ENCODE measurements at regions not wholly inside any gene's neighbourhood (a gene's known extent, or its start where the extent isn't known, plus 50 kb on each side); places are given as distances from the start of the nearest gene placed in this dataset.

DNA sequence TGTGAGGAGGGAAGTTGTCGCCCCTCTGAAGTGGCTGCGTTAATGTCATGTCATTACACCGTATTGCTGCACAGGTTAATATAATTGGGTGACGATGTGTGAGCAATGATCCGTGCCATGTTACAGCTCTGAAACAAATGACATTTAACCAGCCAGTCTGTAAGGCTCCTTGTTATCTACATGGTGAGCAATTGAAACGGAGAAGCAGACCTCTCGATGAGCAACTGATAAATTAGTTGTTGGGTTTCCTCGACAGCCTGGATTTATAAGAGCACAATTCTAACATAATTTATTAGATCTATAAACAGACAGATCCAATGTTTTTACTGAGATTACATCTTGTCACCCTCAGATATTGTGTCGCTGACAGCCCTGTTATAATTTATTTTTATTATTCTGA lies 49.9 kb upstream of the MAFB start:
- DNase-seq (ENCODE audit: low spot score): no peak

DNA sequence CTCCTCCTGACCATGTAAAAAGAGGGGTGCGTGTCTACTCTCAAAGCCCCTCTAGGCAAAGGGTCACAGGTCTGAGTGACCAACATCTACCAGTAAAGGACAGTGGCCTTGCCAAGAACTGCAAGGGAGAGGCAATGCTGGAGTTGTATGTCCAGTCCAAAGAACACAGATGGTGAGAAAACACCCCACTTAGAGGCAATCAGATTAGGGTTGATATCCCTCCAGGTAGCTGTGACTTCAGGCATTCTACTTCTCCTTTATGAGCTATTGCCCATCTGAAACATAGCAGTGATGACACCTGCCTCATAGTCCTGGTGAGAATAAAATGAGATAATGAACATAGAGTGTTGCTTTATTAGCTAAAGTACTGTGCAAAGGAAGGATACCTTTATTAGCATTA lies 50.8 kb upstream of the MAFB start:
- DNase-seq (ENCODE audit: low spot score): no peak

DNA sequence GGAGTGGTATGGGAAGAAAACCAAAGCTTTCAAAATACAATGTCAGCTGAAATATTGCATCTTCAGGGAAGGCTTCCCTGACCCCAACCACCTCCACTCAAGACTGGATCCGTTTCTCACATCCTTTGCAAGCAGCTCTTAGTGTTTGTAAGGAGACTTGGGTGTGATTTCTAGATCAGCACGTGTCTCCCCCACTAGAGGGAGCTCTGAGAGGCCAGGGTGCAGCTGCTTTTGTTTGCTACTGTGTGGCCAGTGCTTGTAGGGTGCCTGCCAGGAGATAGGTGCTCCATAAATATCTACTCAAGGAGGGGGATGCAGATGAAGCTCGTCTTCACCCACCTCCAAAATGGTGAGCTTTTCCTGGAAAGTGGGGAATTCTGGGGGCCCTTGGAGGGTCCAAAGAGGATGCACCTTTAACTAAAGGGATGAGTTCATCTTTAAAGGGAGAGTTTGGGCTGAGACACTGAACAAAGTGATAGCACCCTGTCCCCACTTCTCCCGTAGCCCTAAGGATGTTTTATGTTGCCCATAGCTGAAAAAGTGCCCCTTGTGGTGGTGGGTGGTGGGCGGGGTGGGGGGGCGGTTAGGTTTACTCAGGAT lies 52.6 kb upstream of the MAFB start:
- no peak for DNase-seq (ENCODE audit: low spot score)

DNA sequence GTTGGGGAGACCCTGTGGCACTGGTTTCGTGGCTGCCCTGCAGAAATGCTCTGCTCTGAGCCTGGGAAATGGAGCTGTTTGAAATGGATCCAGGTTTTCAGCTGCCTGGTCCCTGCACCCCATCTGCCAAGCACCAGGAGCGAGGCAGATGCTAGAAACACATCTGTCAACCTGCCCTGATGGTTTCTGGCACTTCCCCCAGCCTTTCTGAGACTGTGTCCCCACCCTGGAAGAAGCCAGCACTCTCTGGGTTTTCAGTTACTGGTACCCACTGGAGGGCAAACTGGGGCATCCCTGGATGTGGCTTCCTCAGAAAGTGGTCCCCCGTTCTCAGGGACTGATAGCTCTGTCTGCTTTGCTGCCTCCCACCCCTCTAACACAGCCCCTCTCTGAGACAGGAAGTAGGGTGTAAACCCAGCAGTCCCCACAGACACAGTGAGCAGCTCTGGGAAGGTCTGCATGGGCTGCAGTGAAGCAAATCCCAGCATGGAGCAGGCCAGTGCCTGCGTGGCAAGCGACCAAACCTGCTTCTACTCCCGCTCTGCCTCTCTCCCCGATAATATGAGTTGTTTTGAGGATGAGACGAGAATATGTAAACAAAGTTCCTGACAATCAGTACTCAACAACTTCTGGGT lies 54.2 kb upstream of the MAFB start:
- no peak for DNase-seq (ENCODE audit: low spot score)

DNA sequence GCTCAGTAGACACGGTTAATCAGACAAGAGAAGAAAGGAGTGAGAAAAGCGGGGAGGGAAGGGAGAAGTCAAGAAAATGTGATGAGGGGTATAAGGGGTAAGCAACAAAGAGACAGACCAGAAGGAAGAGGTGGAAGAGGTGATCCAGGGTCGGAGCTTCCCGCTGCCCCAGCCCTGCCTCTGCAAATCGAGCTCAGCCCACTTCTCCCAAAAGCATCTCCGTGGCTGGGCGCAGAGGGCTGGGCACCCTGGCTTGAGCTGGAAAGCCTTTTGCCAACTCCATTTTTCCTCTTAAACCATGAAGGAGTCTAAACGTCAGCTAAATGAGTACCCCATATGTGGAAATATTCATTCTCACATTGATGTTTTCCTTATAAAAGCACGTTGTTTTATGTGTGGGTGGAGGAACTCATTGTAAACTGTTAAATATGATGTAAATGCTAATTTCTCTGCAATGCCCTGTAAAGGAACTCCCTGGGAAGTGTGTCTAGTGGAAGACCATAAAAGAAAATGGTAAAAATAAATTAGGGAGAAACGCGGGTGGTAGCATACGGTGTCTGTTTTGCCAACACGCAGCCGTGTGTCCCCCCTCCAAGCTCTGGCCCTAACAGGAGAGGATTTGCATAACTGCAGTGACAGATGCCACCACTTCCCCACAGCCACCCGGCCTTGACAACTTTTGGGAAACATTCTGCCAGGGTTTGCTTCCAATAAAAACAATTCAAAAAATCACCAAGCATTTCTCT lies 55.2 kb upstream of the MAFB start:
- DNase-seq (ENCODE audit: low spot score): no peak

DNA sequence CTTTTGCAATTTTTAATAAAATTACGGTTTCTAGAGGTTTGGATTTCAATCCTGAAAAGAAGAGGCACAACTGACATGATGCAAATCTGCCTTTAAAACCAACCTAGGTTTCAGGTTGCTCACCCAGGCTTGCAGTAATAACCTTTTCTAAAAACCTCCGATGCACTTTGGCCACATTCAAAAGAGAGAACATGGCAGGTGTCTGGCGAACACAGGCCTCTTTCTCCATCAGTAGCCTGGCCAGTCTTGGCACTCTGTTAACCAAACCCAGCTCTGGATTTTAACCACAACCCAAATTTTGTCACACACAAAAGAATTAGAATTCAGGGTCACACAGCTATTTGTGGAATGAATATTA lies 55.8 kb upstream of the MAFB start:
- no peak for DNase-seq (ENCODE audit: low spot score)

DNA sequence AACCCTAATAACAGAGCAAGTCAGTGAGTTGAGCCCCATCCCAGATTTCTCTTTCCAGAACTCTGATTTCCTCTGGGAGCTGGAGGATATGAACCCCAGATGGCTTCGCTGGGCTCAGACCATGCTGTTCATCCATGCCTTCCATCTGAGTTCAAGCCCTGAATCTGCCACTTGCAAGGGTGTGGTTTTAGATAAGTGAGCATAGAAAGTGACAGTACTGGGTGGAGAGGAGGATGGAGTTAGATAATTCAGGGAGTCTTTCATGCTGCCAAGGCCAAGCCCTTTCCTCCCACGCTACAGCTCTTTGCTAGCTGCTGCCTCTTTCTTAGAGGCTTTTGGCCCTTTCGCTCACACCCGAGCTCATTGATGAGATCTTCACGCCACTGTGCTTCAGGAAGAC lies 57.2 kb upstream of the MAFB start:
- no peak for DNase-seq (ENCODE audit: low spot score)

DNA sequence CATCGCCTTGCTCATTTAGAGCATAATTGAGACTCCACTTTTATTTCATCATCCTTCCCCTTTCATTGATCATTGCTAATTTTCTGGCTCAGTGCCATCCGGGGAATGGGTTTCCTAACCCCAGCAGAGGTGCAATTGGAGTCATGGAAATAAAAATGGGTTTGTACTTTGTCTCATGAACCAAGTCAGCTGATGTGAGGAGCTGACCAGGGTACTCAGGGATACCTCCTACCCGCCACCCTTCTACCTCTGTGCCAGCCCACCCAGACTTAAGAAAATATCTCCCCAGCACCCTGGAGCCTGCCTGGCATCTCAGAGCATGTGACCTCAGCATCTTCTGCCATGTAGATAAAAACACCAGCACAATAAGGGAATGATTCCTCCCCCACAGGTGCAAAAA lies 59.1 kb upstream of the MAFB start:
- DNase-seq (ENCODE audit: low spot score): no peak

DNA sequence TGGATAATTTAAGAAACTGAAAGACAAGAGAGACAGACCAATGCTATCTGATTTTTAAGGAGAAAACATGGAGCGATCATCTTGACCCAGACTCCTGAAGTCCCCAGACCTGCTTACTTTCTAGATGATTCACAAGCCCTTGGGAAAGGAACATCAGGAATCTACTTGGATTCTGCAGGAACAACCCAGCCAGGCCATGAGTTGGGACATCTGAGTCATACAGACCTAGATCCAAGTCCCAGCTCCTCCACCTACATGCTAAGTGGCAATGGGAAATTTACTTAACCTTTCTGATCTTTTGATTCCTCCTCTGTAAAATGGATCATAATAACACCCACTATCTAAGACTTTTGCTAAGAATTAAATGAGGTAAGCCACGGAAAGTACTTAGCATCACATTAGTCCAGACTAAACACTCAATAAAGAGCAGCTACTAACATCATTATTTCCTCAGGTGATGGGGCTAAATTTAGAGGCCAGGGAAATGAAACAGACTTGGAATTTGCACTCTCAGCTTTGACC lies 61.0 kb upstream of the MAFB start:
- DNase-seq (ENCODE audit: low spot score): no peak

DNA sequence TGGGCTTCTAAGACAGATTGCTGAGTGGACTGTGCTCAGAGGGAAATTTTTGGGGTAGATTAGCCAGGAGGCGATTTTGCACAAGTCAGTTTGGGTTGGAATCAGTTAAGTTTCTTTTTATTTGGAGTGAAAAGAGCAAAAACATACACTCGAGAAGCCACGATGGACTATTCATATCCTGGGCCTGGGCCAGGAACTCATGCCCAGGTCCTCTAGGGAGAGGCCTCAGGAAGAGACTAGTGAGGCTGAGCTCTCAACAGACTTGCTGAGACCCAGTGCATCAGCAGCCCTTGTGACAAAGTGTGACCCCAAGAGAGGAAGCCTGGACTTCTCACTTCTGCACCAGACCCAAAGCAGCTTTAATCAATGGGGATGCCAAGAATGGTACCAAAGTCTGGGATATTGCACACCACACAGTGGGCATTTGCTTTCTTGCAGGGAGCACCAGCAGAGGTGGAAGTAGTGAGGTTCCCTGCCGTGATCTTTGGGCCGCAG lies 61.6 kb upstream of the MAFB start:
- no peak for DNase-seq (ENCODE audit: low spot score)

DNA sequence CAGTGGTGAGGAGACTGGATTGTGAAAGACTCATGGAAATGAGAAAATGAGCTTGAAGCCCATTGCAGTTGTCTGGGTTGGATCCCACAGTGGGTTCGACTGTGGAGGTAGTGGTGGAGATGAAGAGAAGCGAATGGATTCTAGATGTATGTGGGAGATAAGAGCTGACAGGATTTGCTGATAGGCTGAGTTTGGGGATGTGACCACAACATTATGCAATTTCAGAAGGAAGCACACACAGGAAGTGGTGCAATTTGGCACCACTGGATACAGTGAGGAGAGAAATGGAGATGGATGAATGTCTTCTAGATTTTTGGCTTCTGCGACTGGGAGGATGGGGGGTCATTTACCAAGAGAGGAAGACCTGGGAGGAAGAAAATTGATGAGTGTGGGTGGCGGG lies 64.4 kb upstream of the MAFB start:
- DNase-seq (ENCODE audit: low spot score): no peak

DNA sequence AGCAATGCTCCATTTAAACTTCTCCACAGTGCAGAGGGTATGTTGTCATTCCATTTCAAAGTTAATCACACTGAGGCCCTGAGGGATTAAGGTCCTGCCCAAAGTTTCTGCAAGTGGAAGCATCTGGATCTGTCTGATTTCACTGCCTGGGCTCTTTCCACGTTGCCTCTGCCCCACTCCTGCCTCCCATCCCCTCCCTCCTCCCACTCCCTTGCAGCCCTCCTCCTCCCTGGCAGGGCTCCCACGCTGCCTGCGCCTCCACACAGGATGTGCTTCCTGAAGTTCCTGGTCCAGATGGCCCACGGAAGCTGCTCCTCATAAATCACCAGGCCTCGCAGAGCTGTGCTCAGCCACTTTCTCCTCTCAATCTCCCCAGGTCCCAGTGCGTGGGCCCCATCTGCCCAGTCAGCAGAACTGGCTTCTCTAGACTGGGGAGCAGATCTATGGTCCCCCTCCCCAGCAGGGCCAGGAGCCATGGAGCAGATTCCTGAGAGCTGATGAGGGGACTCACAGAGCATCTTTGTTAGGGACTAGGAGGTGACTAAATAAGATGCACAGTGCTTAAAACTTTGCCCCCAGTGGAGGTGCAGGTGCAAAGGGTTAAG lies 65.4 kb upstream of the MAFB start:
- DNase-seq (ENCODE audit: low spot score): no peak

DNA sequence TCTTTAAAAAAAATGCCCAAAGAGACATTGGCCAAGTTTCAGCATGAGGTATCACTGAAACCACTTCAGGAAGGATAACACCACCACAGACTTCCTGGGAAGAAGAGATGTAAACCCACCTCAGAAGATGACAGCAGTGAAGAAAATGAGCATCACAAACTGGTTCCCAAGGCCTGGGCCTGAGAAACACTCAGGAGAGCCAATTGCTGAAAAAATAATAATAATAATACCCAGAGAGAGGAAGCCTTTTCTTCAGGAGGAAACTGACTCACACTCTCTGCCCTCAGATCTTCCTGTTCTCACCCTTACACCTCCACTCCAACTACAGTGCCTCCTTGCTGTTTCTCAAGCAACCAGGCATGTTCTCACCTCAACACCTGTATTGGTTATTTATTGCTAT lies 68.1 kb upstream of the MAFB start:
- no peak for DNase-seq (ENCODE audit: low spot score)

DNA sequence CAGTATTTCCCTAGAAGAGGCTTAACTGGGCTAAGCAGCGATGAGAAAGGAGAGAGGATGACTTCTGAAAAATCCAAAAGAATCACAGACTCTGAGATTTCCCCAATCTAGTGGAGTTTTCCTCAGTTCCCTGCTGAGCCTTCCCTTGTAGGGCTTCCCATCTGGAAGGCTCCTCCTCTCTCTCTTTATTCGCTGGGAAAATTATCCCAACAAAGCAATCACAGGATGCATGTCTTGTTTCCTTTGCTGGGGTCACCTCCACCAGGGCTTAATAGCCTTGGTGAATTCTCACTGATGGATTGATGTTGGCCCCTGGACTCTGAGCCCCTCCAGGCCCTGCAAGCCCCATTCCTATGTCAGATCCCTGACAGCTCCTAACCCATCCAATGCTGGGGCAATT lies 69.8 kb upstream of the MAFB start:
- DNase-seq (ENCODE audit: low spot score): no peak

DNA sequence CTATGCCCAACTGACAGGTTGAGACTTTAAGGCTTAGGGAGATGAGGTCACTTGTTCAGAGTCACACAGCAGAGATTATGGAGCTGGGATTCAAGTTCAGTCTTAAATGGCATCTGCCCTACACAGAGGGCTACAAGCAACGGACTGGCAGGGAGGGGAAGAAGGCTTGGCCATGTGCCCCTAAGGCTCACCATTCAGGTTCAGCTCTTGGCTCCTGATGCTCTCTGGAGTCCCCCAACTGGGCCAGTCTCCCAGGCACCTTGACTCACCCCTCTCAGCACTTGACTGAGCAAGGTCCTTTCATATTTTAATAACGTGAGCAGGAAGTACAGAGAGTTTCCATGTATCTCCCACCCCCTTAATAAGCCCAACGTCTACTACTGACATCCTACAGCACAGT lies 71.4 kb upstream of the MAFB start:
- no peak for DNase-seq (ENCODE audit: low spot score)

DNA sequence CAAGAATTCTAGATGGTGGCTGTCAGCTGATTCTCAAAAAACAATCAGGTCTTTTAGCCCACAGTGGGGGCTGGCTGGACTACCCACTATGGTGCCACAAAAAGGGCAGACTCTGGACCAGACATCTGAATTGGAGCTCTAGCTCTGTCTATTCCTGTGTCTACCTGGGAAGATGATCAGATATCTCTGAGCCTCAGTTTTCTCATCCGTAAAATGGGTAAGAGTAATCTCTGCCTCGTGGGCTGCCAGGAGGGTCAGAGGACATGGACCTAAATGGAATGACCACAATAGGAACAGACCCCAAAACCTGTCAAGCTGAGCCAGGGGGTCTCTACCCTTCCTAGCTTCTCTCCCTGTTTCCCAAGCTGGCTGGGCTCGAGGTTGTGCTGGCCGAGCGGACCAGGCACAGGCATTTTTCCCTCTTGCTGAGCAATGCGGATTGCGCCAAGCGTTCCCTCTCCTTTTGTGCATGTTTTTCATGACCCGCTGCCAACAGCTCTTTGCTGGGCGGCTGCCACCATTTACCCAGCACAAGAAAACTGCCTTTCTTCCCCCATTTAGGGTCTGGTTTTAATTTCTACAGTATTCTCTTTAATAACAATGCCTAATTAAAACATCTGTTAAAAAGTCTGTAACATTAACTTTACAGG lies 74.7 kb upstream of the MAFB start:
- no peak for DNase-seq (ENCODE audit: low spot score)

DNA sequence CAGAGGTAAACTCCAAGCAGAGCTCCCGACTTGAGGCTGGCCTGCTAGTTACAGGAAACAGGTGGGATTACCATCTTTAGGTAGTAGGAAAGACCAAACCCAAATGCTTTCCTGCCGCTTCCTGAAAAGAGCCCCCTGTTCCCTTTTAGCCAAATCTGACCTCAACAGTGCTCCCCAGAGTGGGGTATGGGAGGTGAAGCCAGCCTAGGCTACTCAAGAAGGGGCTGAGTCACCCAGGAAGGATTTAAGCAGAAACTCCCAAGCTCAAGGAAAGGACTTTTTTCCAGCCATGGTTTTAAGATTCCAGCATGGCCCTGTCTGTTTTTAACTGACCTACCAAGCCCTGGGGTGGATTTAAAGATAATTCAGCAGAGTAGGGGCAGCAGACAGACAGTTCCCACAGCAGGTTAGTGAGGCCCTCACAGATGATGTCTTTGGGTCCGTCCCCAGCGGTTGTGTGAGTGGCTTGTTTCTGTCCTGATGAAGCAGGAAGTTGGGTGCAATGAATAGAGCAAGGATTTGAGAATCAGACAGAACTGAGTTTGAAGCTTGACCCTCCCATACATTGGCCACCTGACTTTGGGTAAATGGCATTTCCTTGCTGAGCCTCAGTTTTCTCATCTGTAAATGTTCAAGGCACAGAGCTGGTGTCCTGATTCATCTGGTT lies 76.9 kb upstream of the MAFB start:
- no peak for DNase-seq (ENCODE audit: low spot score)

DNA sequence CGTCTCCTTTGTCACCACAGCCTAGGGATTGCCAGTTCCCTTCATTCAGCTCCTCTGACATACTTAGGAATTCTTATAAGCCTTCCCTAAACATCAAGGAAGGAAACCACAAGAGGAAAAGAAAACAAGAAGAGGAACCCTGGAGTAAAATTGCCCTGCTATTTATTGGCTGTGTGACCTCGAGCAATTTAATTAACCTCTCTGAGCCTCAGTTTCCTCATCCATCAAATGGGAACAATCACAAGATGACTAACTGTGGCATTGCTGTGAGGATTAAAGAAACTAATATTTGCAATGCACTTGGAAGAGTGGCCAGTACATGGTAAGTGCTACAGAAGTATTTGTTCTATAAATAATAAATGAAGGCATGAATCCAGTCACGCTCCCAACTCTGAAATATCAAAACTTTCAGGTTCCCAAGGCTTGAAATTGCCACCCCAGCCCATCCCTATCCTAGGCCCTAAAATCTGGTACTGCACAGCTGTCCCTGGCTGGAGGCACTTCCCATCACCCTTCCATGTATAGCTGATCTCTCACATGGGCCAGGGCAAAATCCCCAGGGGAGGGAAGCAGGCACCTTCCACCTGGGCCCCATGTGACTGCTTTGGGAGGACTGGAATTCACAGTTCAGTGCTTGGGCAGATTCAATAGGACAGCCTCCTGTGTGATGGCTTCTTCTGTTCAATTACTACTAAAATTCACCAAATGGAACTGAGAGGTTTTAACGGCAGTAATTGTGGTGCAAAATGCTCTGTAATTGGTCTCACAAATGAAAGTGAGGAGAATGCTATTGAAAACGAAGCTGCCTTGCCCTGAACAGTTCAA lies 78.0 kb upstream of the MAFB start:
- DNase-seq (ENCODE audit: low spot score): no peak

DNA sequence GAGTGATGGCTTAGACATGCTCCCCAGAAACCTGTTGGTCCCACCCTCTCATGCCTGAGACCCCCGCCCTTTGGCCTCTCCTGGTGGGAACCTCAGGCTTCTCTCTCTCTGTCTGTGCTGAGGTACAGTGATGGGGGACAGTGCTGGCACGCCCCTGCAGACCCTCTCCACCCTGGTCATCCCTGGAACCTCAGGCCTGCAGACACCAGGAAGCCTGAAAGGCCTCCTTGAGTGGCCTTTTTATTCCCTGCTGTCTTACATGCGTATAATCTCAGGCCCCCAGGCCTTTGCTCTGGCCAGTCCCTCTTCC lies 78.5 kb upstream of the MAFB start:
- DNase-seq (ENCODE audit: low spot score): no peak

DNA sequence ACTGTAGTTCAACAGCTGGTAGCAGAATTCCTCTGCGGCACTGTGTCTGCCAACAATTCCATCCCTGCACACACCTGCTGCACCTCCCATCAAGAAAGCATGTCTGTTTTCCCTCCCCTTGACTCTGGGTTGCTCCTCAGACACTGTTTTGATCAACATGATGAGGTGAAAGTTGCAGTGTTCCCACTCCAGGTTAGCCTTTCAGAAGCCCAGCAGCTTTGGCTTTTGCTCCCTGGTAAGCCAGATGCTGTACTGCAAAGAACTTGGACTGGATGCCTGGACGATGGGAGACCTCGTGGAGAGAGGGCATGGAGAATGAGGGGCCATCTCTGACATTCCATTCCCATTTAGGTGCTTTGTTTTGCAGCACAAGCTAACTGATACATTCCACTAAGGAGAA lies 79.1 kb upstream of the MAFB start:
- DNase-seq (ENCODE audit: low spot score): no peak

Data from mesenteric fat pad (tissue), 1 donor.